ENCODE measurements at regions not wholly inside any gene's neighbourhood (a gene's known extent, or its start where the extent isn't known, plus 50 kb on each side); places are given as distances from the start of the nearest gene placed in this dataset.
A peak's percentile ranks its signal among the peaks of the same experiment; 100 is the strongest.

- H3K9me3 ChIP-seq (ENCODE audit: control insufficient read depth in 1 of 2, insufficient read depth in 1 of 2, low read depth in 1 of 2, low read length in 2 of 2) = no peaks in the 10 kb centered on the region
- ChIA-PET RAD21 (ENCODE audit: low non-redundant PET in 1 of 2, low total read pairs in 2 of 2, uncharacterized antibody in 2 of 2, unreplicated experiment in 2 of 2) (no interaction called here), CTCF (interaction anchor here (1.0 to 2.2 kb wide), 3 partner anchors 14 to 25 kb away, joined by 3 to 7 read pairs (median 6); no protein-coding TSS in a partner anchor), POLR2A (no interaction called here)
- no peak overlapping the region for H3K27ac ChIP-seq (ENCODE audit: low read depth, low read length)
- DNase-seq (ENCODE audit: low read depth, low spot score) (peak; percentile 15), ATAC-seq (0 out of 2 replicates have a peak, but pooled peaks have one; percentile 60)
- TF ChIP-seq, protein P1, sequence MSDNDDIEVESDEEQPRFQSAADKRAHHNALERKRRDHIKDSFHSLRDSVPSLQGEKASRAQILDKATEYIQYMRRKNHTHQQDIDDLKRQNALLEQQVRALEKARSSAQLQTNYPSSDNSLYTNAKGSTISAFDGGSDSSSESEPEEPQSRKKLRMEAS (IDR thresholded peaks at IDR 0.05) = no peak
- no peak for TF ChIP-seq EZH2phosphoT487 (IDR thresholded peaks at IDR 0.05; ENCODE audit: borderline replicate concordance)
- TF ChIP-seq ELF1 (IDR thresholded peaks at IDR 0.05; ENCODE audit: borderline replicate concordance, low read depth) = no peak
- no peak for TF ChIP-seq POLR2A (IDR thresholded peaks at IDR 0.05; ENCODE audit: borderline replicate concordance, extremely low read depth, insufficient read depth, insufficient read length)
- TF ChIP-seq, protein P2, sequence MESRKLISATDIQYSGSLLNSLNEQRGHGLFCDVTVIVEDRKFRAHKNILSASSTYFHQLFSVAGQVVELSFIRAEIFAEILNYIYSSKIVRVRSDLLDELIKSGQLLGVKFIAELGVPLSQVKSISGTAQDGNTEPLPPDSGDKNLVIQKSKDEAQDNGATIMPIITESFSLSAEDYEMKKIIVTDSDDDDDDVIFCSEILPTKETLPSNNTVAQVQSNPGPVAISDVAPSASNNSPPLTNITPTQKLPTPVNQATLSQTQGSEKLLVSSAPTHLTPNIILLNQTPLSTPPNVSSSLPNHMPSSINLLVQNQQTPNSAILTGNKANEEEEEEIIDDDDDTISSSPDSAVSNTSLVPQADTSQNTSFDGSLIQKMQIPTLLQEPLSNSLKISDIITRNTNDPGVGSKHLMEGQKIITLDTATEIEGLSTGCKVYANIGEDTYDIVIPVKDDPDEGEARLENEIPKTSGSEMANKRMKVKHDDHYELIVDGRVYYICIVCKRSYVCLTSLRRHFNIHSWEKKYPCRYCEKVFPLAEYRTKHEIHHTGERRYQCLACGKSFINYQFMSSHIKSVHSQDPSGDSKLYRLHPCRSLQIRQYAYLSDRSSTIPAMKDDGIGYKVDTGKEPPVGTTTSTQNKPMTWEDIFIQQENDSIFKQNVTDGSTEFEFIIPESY (IDR thresholded peaks at IDR 0.05; ENCODE audit: extremely low read depth, insufficient replicate concordance, low read length) = no peak
- TF ChIP-seq TCF7L2 (IDR thresholded peaks at IDR 0.05; ENCODE audit: borderline replicate concordance, extremely low read depth, insufficient read depth, insufficient read length) = no peak
- TF ChIP-seq CTCF (IDR thresholded peaks at IDR 0.05 in 2 of 3, conservative IDR thresholded peaks at IDR 0.05 in 1 of 3; ENCODE audit: borderline replicate concordance in 1 of 3, insufficient read depth in 1 of 3, low read depth in 2 of 3, low read length in 2 of 3) = no peak
- TF ChIP-seq CBX3 (IDR thresholded peaks at IDR 0.05; ENCODE audit: low read depth) = no peak
- no peak for TF ChIP-seq JUND (IDR thresholded peaks at IDR 0.05)
- no peak for TF ChIP-seq FOSL1 (IDR thresholded peaks at IDR 0.05; ENCODE audit: low read depth)
- no peak overlapping the region; the same call in 1 of the 2 replicates for H3K4me2 ChIP-seq (ENCODE audit: low read length)
- no peaks in the 10 kb centered on the region for H4K20me1 ChIP-seq (ENCODE audit: insufficient read depth)
- peaks cover 0 to 8% of the 10 kb centered on the region in 2 experiments; a peak in 1 of 4 replicates for H3K4me1 ChIP-seq (ENCODE audit: control insufficient read depth in 1 of 2, insufficient read depth in 2 of 2, low read length in 2 of 2)
- peaks cover 25% of the 10 kb centered on the region for H3K27me3 ChIP-seq (ENCODE audit: insufficient read depth, low read length)
- intact Hi-C loops (cut with micrococcal nuclease) = no loop called here
- no peaks in the 10 kb centered on the region for H3K36me3 ChIP-seq (ENCODE audit: control insufficient read depth in 1 of 2, insufficient read depth in 2 of 2, low read length in 2 of 2)
- H3K4me3 ChIP-seq (replicated peaks in 1 of 2; ENCODE audit: low read depth in 1 of 2, low read length in 2 of 2) = no peak overlapping the region
- H3K9ac ChIP-seq (ENCODE audit: low read length) = no peak overlapping the region
- no peaks in the 10 kb centered on the region for H3K9me2 ChIP-seq (ENCODE audit: insufficient read depth)
- BruUV-seq (replicated peaks) = no TSS peak
- H2AFZ ChIP-seq (ENCODE audit: low read depth, low read length, poor library complexity, severe bottlenecking) = no peak overlapping the region
- no peaks in the 10 kb centered on the region for H3K79me2 ChIP-seq (ENCODE audit: insufficient read depth, low read length)
Observed at GRCh38 chr22:22085702-22086500, 103.3 kb upstream of the TOP3B start.
